ENCODE measurements at regions not wholly inside any gene's neighbourhood (a gene's known extent, or its start where the extent isn't known, plus 50 kb on each side); places are given as distances from the start of the nearest gene placed in this dataset.

DNA sequence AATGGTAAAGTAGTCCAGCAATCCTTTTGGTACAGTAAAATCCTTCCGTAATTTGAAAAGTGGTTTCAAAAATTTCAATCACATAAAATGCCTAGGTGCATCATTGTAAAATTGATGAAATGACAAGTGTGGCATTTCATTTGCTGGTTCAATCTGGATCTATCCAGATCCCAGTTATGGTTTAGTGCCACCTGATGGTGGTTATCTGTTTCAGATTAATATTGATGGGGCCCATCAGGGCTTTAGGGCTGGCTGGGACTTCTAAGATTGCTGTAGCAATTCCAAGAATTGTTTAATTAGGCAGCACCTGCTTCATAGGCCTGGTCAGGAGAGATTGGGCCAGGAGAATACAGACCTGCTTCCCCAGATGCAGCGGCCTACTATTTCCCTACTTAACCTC lies 55.5 kb upstream of the PIK3C3 start:
- ChIA-PET POLR2A (no interaction called here), CTCF (no interaction called here)
- H3K4me3 ChIP-seq (ENCODE audit: control insufficient read depth in 1 of 7, extremely low read depth in 1 of 7, insufficient read depth in 4 of 7, low read depth in 2 of 7, low read length in 6 of 7): no peak overlapping the region
- no peak overlapping the region for H3K27ac ChIP-seq (ENCODE audit: insufficient read depth in 1 of 2, low read depth in 1 of 2, low read length in 2 of 2, poor library complexity in 1 of 2, severe bottlenecking in 2 of 2)
- no peaks in the 10 kb centered on the region for H3K36me3 ChIP-seq (ENCODE audit: control insufficient read depth in 4 of 4, insufficient read depth in 4 of 4, low read length in 3 of 4)
- DNase-seq: no peak
- no peaks in the 10 kb centered on the region for H3K4me1 ChIP-seq (ENCODE audit: control extremely low read depth in 1 of 4, control insufficient read depth in 4 of 4, insufficient read depth in 4 of 4, low read length in 3 of 4)
- peaks cover 0 to 4% (median 0%) of the 10 kb centered on the region in 5 experiments for H3K27me3 ChIP-seq (replicated peaks in 2 of 5; ENCODE audit: control insufficient read depth in 4 of 5, insufficient read depth in 5 of 5, low read length in 4 of 5)
- 100% methylated on average over 1 of the region's 2 CpGs for WGBS (ENCODE audit: insufficient coverage)
- peaks cover 0 to 12% (median 0%) of the 10 kb centered on the region in 5 experiments for H3K9me3 ChIP-seq (ENCODE audit: control extremely low read depth in 1 of 5, control insufficient read depth in 4 of 5, insufficient read depth in 2 of 5, low read depth in 1 of 5, low read length in 4 of 5)

DNA sequence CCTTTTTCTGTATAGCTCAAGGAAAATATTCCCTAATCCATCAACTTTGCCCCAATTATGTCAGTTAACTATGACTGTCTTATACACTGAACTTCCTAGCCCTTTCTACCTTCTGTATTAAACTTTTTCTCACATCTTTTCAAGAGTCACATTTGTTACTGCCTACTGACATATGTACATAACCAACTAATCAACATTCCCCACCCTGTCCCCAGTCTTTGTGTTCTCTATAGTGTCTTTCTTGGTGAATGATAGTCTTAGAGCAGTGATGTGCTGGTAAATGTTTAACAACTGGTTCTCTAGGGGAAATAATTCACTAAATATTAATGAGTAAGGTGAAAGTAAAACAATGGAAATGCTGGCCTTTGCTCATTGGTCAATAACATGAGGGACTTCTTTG lies 61.6 kb upstream of the PIK3C3 start:
- Histone ChIP-seq H3K27me3 (replicated peaks in 2 of 5; ENCODE audit: control insufficient read depth in 4 of 5, insufficient read depth in 5 of 5, low read length in 4 of 5) (no peaks in the 10 kb centered on the region), H3K36me3 (ENCODE audit: control insufficient read depth in 4 of 4, insufficient read depth in 4 of 4, low read length in 3 of 4) (no peaks in the 10 kb centered on the region), H3K4me3 (ENCODE audit: control insufficient read depth in 1 of 7, extremely low read depth in 1 of 7, insufficient read depth in 4 of 7, low read depth in 2 of 7, low read length in 6 of 7) (no peak overlapping the region), H3K9me3 (ENCODE audit: control extremely low read depth in 1 of 5, control insufficient read depth in 4 of 5, insufficient read depth in 2 of 5, low read depth in 1 of 5, low read length in 4 of 5) (peaks cover 0 to 12% (median 0%) of the 10 kb centered on the region in 5 experiments), H3K27ac (ENCODE audit: insufficient read depth in 1 of 2, low read depth in 1 of 2, low read length in 2 of 2, poor library complexity in 1 of 2, severe bottlenecking in 2 of 2) (no peak overlapping the region), H3K4me1 (ENCODE audit: control extremely low read depth in 1 of 4, control insufficient read depth in 4 of 4, insufficient read depth in 4 of 4, low read length in 3 of 4) (no peaks in the 10 kb centered on the region)
- POLR2A ChIA-PET: no interaction called here
- DNase-seq: no peak
- CTCF ChIA-PET: no interaction called here

DNA sequence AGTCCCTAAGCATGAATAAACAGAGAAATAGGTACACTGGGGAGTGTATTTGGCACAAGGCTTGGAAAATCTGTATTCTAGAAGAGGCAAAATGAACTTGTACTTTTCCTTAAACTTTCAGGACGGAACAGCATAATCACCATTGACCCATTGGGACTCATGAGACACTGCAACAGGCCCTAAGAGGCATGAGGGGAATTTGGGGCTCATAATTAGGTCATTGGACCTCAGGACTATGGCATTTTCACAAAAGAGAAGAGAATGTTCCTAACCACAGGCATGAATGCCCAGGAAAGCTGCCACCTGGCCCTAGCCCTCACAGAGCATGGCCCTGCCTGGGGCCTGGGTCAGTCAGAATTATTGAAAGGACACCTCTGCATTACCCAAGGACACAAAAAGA lies 67.9 kb upstream of the PIK3C3 start:
- ChIA-PET POLR2A (no interaction called here), CTCF (no interaction called here)
- Histone ChIP-seq H3K4me1 (ENCODE audit: control extremely low read depth in 1 of 4, control insufficient read depth in 4 of 4, insufficient read depth in 4 of 4, low read length in 3 of 4) (no peaks in the 10 kb centered on the region), H3K27me3 (replicated peaks in 2 of 5; ENCODE audit: control insufficient read depth in 4 of 5, insufficient read depth in 5 of 5, low read length in 4 of 5) (no peaks in the 10 kb centered on the region), H3K27ac (ENCODE audit: insufficient read depth in 1 of 2, low read depth in 1 of 2, low read length in 2 of 2, poor library complexity in 1 of 2, severe bottlenecking in 2 of 2) (no peak overlapping the region), H3K4me3 (ENCODE audit: control insufficient read depth in 1 of 7, extremely low read depth in 1 of 7, insufficient read depth in 4 of 7, low read depth in 2 of 7, low read length in 6 of 7) (no peak overlapping the region), H3K36me3 (ENCODE audit: control insufficient read depth in 4 of 4, insufficient read depth in 4 of 4, low read length in 3 of 4) (no peaks in the 10 kb centered on the region), H3K9me3 (ENCODE audit: control extremely low read depth in 1 of 5, control insufficient read depth in 4 of 5, insufficient read depth in 2 of 5, low read depth in 1 of 5, low read length in 4 of 5) (peaks cover 0 to 3% (median 0%) of the 10 kb centered on the region in 5 experiments)
- DNase-seq: no peak
- WGBS (ENCODE audit: insufficient coverage): 100% methylated on average over 1 of the region's 1 CpG

DNA sequence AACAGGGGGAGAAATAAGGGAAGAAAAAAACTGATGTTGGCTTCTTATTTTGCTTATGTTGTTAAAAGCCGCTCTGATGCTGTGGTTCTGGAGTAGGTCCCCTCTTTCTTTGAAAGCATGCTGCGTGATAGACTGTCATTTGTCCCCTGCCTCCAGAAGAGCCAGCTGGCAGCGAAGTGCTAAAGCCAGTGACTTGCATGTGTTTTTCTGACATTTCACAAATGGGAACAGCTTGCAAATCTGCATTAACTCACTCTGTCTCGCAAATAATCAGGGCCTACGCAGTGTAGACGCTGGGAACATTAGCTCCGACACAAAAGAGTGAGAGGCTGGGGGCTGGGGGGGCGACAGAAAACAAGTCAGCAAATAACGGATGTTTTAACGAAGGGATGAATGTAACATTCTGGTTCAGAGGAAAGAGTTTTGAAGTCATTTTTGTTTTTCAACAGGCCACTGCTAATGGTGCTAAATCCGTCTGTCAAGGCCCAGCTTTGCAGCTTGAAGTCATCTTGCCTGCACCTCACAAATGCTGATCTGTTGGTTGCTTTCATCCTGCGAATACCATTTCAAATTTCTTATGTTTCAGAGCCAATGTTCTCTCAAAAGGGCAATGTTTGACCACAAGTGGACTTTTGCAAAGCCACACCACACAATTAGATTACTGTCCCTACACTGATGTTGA lies 68.8 kb upstream of the PIK3C3 start:
- WGBS (ENCODE audit: insufficient coverage): 97% methylated on average over 11 of the region's 12 CpGs
- H3K27ac ChIP-seq (ENCODE audit: insufficient read depth in 1 of 2, low read depth in 1 of 2, low read length in 2 of 2, poor library complexity in 1 of 2, severe bottlenecking in 2 of 2): no peak overlapping the region
- no peaks in the 10 kb centered on the region for H3K36me3 ChIP-seq (ENCODE audit: control insufficient read depth in 4 of 4, insufficient read depth in 4 of 4, low read length in 3 of 4)
- H3K27me3 ChIP-seq (replicated peaks in 2 of 5; ENCODE audit: control insufficient read depth in 4 of 5, insufficient read depth in 5 of 5, low read length in 4 of 5): peaks cover 0 to 2% (median 0%) of the 10 kb centered on the region in 5 experiments
- H3K4me1 ChIP-seq (ENCODE audit: control extremely low read depth in 1 of 4, control insufficient read depth in 4 of 4, insufficient read depth in 4 of 4, low read length in 3 of 4): no peaks in the 10 kb centered on the region
- H3K9me3 ChIP-seq (ENCODE audit: control extremely low read depth in 1 of 5, control insufficient read depth in 4 of 5, insufficient read depth in 2 of 5, low read depth in 1 of 5, low read length in 4 of 5): peaks cover 0 to 3% (median 0%) of the 10 kb centered on the region in 5 experiments
- H3K4me3 ChIP-seq (ENCODE audit: control insufficient read depth in 1 of 7, extremely low read depth in 1 of 7, insufficient read depth in 4 of 7, low read depth in 2 of 7, low read length in 6 of 7): no peak overlapping the region
- no peak for DNase-seq
- CTCF ChIA-PET: no interaction called here
- POLR2A ChIA-PET: no interaction called here

DNA sequence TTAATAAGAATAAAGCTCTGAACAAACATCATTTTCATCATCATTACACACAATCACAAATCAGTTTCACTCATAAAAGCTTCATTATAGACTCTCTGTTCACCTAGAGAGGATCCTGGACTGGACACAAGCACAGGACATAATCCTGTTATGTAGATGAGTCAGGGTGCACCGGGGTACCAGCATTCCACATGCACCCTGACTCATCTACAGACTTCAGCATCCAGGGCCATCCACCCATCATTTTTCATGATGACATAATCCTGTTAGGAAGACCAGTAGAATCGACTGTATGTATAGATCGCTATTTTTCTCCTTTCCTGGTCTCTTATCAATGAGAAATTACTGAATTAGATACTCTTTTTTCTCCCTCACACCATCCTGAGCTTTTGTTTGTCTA lies 73.7 kb upstream of the PIK3C3 start:
- Histone ChIP-seq H3K4me3 (ENCODE audit: control insufficient read depth in 1 of 7, extremely low read depth in 1 of 7, insufficient read depth in 4 of 7, low read depth in 2 of 7, low read length in 6 of 7) (no peak overlapping the region), H3K4me1 (ENCODE audit: control extremely low read depth in 1 of 4, control insufficient read depth in 4 of 4, insufficient read depth in 4 of 4, low read length in 3 of 4) (no peaks in the 10 kb centered on the region), H3K27me3 (replicated peaks in 2 of 5; ENCODE audit: control insufficient read depth in 4 of 5, insufficient read depth in 5 of 5, low read length in 4 of 5) (peaks cover 0 to 2% (median 0%) of the 10 kb centered on the region in 5 experiments), H3K27ac (ENCODE audit: insufficient read depth in 1 of 2, low read depth in 1 of 2, low read length in 2 of 2, poor library complexity in 1 of 2, severe bottlenecking in 2 of 2) (no peak overlapping the region), H3K9me3 (ENCODE audit: control extremely low read depth in 1 of 5, control insufficient read depth in 4 of 5, insufficient read depth in 2 of 5, low read depth in 1 of 5, low read length in 4 of 5) (peaks cover 0 to 3% (median 0%) of the 10 kb centered on the region in 5 experiments), H3K36me3 (ENCODE audit: control insufficient read depth in 4 of 4, insufficient read depth in 4 of 4, low read length in 3 of 4) (no peaks in the 10 kb centered on the region)
- no peak for DNase-seq
- WGBS (ENCODE audit: insufficient coverage): 93% methylated on average over 3 of the region's 3 CpGs
- ChIA-PET POLR2A (interaction anchor here (0.6 kb wide), 1 partner anchor 1343 kb away, joined by 3 read pairs; no protein-coding TSS in a partner anchor), CTCF (no interaction called here)

DNA sequence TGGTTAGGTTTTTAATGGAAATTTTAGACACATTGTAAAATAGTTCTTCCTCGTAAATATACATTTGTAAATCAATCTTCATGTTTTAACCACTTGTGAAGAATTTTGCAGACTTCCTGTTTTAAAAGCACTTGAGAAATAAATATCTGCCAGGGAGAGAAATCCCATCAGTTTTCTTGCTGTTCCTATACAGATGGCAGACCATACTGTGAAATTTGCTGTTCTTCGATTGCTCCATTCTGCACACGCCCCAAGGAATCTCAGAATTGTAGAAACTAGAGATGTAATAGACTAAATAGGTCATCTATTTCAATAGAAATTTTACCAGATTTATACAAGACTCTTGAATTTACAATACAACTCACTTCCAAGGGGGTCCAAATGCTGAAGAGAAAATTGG lies 75.8 kb upstream of the PIK3C3 start:
- H3K4me1 ChIP-seq (ENCODE audit: control extremely low read depth in 1 of 4, control insufficient read depth in 4 of 4, insufficient read depth in 4 of 4, low read length in 3 of 4): no peaks in the 10 kb centered on the region
- H3K27me3 ChIP-seq (replicated peaks in 2 of 5; ENCODE audit: control insufficient read depth in 4 of 5, insufficient read depth in 5 of 5, low read length in 4 of 5): peaks cover 0 to 2% (median 0%) of the 10 kb centered on the region in 5 experiments
- POLR2A ChIA-PET: no interaction called here
- no peak overlapping the region for H3K27ac ChIP-seq (ENCODE audit: insufficient read depth in 1 of 2, low read depth in 1 of 2, low read length in 2 of 2, poor library complexity in 1 of 2, severe bottlenecking in 2 of 2)
- H3K36me3 ChIP-seq (ENCODE audit: control insufficient read depth in 4 of 4, insufficient read depth in 4 of 4, low read length in 3 of 4): no peaks in the 10 kb centered on the region
- peaks cover 0 to 3% (median 0%) of the 10 kb centered on the region in 5 experiments for H3K9me3 ChIP-seq (ENCODE audit: control extremely low read depth in 1 of 5, control insufficient read depth in 4 of 5, insufficient read depth in 2 of 5, low read depth in 1 of 5, low read length in 4 of 5)
- DNase-seq: no peak
- WGBS (ENCODE audit: insufficient coverage): no CpG with 5 or more reads among the region's 3 CpGs
- H3K4me3 ChIP-seq (ENCODE audit: control insufficient read depth in 1 of 7, extremely low read depth in 1 of 7, insufficient read depth in 4 of 7, low read depth in 2 of 7, low read length in 6 of 7): no peak overlapping the region
- CTCF ChIA-PET: no interaction called here

DNA sequence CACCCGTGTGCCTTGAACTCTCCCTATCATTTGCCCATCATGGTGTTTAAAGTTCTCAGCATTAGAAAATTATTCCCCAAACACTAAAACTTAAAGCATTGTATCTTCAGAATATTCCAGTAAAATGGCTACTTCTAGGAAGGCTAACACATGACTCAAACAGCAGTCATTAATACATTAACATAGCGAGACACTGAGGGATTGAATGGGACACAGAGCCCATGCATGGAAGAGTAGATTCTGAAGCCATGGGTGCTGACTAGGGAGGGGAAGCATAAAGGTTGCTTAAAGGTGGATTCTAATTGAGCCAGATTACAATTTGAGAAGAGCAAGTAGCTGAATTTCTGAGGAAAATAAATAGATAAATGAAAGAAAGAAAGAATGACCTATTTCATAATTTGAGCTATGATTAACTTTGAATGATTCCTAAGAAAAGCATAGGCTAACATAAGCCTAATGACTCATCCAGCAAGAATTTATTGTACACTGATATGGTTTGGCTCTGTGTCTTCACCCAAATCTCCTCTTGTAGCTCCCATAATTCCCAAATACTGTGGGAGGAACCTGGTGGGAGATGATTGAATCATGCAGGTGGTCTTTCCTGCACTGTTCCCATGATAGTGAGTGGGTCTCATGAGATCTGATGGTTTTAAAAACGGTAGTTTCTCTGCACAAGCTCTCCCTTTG lies 79.8 kb upstream of the PIK3C3 start:
- Histone ChIP-seq H3K27ac (ENCODE audit: insufficient read depth in 1 of 2, low read depth in 1 of 2, low read length in 2 of 2, poor library complexity in 1 of 2, severe bottlenecking in 2 of 2) (no peak overlapping the region), H3K36me3 (ENCODE audit: control insufficient read depth in 4 of 4, insufficient read depth in 4 of 4, low read length in 3 of 4) (no peaks in the 10 kb centered on the region)
- 100% methylated on average over 2 of the region's 3 CpGs for WGBS (ENCODE audit: insufficient coverage)

More for the DNA sequence above, 79.8 kb upstream of the PIK3C3 start:
- H3K4me1 ChIP-seq (ENCODE audit: control extremely low read depth in 1 of 4, control insufficient read depth in 4 of 4, insufficient read depth in 4 of 4, low read length in 3 of 4): no peaks in the 10 kb centered on the region
- H3K27me3 ChIP-seq (replicated peaks in 2 of 5; ENCODE audit: control insufficient read depth in 4 of 5, insufficient read depth in 5 of 5, low read length in 4 of 5): no peaks in the 10 kb centered on the region
- ChIA-PET CTCF (no interaction called here), POLR2A (no interaction called here)
- no peak overlapping the region for H3K4me3 ChIP-seq (ENCODE audit: control insufficient read depth in 1 of 7, extremely low read depth in 1 of 7, insufficient read depth in 4 of 7, low read depth in 2 of 7, low read length in 6 of 7)
- H3K9me3 ChIP-seq (ENCODE audit: control extremely low read depth in 1 of 5, control insufficient read depth in 4 of 5, insufficient read depth in 2 of 5, low read depth in 1 of 5, low read length in 4 of 5): no peaks in the 10 kb centered on the region
- no peak for DNase-seq
